Heart left ventricle (tissue), 16 donors: ENCODE measurements at regions not wholly inside any gene's neighbourhood (a gene's known extent, or its start where the extent isn't known, plus 50 kb on each side); places are given as distances from the start of the nearest gene placed in this dataset.

Experiments
- ATAC-seq, 4 donors: fragments of 200-7000 bp; cut with Tn5 transposase; one replicate each; pipeline ENCODE4 v1.9.1; 2020 to 2022; ENCODE audit warnings: moderate library complexity in 4 of 4, mild to moderate bottlenecking in 3 of 4, moderate number of reproducible peaks in 1 of 4
- DNase-seq, 5 donors: peaks; one replicate each; pipeline ENCODE4 v3.0.0-alpha.2; 2020
- H3K27ac ChIP-seq, 12 donors: fragments of 200-600 bp; sonication (generic) in 4 of 12; one replicate each; pipeline versions ENCODE4 v1.5.0 to v1.8.0; 2016 to 2022; ENCODE audit warnings: mild to moderate bottlenecking in 2 of 12
- H3K27me3 ChIP-seq, 9 donors: fragments of 200-600 bp; sonication (generic) in 2 of 9; one replicate each; pipeline versions ENCODE4 v1.5.1 to v1.8.0; 2016 to 2022; ENCODE audit warnings: mild to moderate bottlenecking in 3 of 9
- H3K36me3 ChIP-seq, 9 donors: fragments of 200-600 bp; sonication (generic) in 2 of 9; one replicate each; pipeline versions ENCODE4 v1.5.0 to v1.8.0; 2018 to 2022; ENCODE audit warnings: mild to moderate bottlenecking in 2 of 9
- H3K4me1 ChIP-seq, 12 donors: fragments of 200-600 bp; sonication (generic) in 4 of 12; one replicate each; pipeline versions ENCODE4 v1.5.0 to v1.8.0; 2016 to 2022; ENCODE audit warnings: mild to moderate bottlenecking in 3 of 12
- H3K4me3 ChIP-seq, 12 donors: fragments of 200-600 bp; sonication (generic) in 4 of 12; one replicate each; pipeline versions ENCODE4 v1.5.0 to v1.8.0; 2017 to 2022; ENCODE audit warnings: mild to moderate bottlenecking in 9 of 12, moderate library complexity in 4 of 12
- H3K9me3 ChIP-seq, 12 donors: fragments of 200-600 bp; sonication (generic) in 4 of 12; one replicate each; pipeline versions ENCODE4 v1.5.0 to v1.8.0; 2016 to 2022; ENCODE audit warnings: mild to moderate bottlenecking in 1 of 12
- POLR2A ChIP-seq, 2 donors: fragments of 450-650 bp; IDR thresholded peaks; one replicate each; pipeline ENCODE4 v1.6.1; 2017; ENCODE audit warnings: antibody characterized with exemption in 2 of 2, mild to moderate bottlenecking in 2 of 2, moderate library complexity in 2 of 2
- WGBS, 4 donors: extraction: QIAGEN DNeasy Blood & Tissue Kit in 2 of 4; methylation state at CpG; one replicate each; pipeline versions ENCODE4 v1.1.5 to v1.1.7; 2013 to 2018; 5-methylcytosine and 5-hydroxymethylcytosine counted together
- intact Hi-C, 10 donors: fragments of 100-400 bp; cut with DNase I; formaldehyde crosslinking; loops; one replicate each; pipeline versions ENCODE4 v1.11.1 to v1.14.2; 2022
- TF ChIP-seq, protein P1 (sequence below), 12 donors: fragments of 200-600 bp; sonication (generic) in 4 of 12; IDR thresholded peaks; one replicate each; pipeline versions ENCODE4 v1.5.0 to v1.8.0; 2018 to 2022; ENCODE audit warnings: antibody characterized with exemption in 12 of 12, mild to moderate bottlenecking in 5 of 12
- donor health status: ischemic (EF 13 %, LVEDD 7.1; RV severe dilation, severe dysfunction).
- donor health status: healthy with polysubstance abuse.
- donor health status: DM: no; HTN: yes; CAD: no.
- donor health status: DM: no; HTN: no; CAD: no.
- donor health status: ischemic (EF 25% LVEDD 6.9; RV normal size, moderate dysfunction).
- donor health status: ischemic (EF 25% LVEDD 5.7; RV mildly dilated, moderate dysfunction).
- donor health status: healthy.
- donor health status: DM: yes; HTN: yes; CAD: no.
- donor health status: ischemic (EF 35%, LVEDD 5.7; RV mildly dilated, moderate dysfunction).
- donor health status: nonischemic (EF 11% LVEDD 7.7; RV severe dilation, severe dysfunction).
- donor health status: DM: yes; HTN: yes; CAD: no.
- donor health status: PGD.
- donor health status: ischemic (EF 29% LVEDD 5.4; RV normal size, mild dysfunction).
- donor health status: nonischemic (EF 23%, LVEDD 6.1; RV moderate dilation, normal function).

GRCh38 chr3:161879470-161879869, 382.9 kb downstream of the OTOL1 start:
- DNase-seq = no peak
- Histone ChIP-seq H3K9me3 (peaks cover 0 to 18% (median 0%) of the 10 kb centered on the region in 12 donors), H3K4me1 (no peaks in the 10 kb centered on the region), H3K27me3 (no peaks in the 10 kb centered on the region), H3K27ac (no peak overlapping the region), H3K36me3 (no peaks in the 10 kb centered on the region), H3K4me3 (no peak overlapping the region)
- WGBS, 4 donors = 0 to 41% (median 39%) methylated on average over 1 of the region's 1 CpG
- ATAC-seq = no peak
- intact Hi-C loops = no loop called here
- TF ChIP-seq POLR2A (IDR thresholded peaks at IDR 0.05) = no peak
- TF ChIP-seq, protein P1, sequence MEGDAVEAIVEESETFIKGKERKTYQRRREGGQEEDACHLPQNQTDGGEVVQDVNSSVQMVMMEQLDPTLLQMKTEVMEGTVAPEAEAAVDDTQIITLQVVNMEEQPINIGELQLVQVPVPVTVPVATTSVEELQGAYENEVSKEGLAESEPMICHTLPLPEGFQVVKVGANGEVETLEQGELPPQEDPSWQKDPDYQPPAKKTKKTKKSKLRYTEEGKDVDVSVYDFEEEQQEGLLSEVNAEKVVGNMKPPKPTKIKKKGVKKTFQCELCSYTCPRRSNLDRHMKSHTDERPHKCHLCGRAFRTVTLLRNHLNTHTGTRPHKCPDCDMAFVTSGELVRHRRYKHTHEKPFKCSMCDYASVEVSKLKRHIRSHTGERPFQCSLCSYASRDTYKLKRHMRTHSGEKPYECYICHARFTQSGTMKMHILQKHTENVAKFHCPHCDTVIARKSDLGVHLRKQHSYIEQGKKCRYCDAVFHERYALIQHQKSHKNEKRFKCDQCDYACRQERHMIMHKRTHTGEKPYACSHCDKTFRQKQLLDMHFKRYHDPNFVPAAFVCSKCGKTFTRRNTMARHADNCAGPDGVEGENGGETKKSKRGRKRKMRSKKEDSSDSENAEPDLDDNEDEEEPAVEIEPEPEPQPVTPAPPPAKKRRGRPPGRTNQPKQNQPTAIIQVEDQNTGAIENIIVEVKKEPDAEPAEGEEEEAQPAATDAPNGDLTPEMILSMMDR (IDR thresholded peaks at IDR 0.05) = no peak

DNA sequence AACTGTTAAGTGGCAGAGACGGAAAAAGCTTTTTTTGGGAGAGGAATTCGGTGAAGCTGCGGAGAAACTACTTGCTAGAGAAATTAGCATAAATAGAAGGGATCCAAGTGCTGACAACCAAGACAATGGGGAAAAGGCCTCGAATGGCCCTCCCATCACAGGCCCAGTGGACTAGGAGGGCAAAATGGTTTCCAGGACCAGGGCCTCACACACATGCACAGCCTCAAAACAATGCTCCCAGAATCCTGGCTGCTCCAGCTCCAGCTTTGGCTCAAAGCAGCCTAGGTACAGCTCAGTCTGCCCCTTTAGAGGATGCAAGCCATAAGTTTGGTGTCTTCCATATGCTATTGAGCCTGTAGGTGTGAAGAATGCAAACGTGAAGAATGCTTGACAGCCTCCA, 388.2 kb downstream of the OTOL1 start:
- Histone ChIP-seq H3K27me3 (no peaks in the 10 kb centered on the region), H3K27ac (no peak overlapping the region), H3K36me3 (no peaks in the 10 kb centered on the region), H3K4me3 (no peak overlapping the region), H3K4me1 (no peaks in the 10 kb centered on the region), H3K9me3 (peaks cover 0 to 14% (median 0%) of the 10 kb centered on the region in 12 donors)
- ATAC-seq (no peak), DNase-seq (no peak)
- TF ChIP-seq, protein P1 (IDR thresholded peaks at IDR 0.05) = no peak
- no peak for TF ChIP-seq POLR2A (IDR thresholded peaks at IDR 0.05)
- intact Hi-C loops = no loop called here
- 66 to 81% (median 72%) methylated on average over 5 of the region's 5 CpGs for WGBS, 4 donors

DNA sequence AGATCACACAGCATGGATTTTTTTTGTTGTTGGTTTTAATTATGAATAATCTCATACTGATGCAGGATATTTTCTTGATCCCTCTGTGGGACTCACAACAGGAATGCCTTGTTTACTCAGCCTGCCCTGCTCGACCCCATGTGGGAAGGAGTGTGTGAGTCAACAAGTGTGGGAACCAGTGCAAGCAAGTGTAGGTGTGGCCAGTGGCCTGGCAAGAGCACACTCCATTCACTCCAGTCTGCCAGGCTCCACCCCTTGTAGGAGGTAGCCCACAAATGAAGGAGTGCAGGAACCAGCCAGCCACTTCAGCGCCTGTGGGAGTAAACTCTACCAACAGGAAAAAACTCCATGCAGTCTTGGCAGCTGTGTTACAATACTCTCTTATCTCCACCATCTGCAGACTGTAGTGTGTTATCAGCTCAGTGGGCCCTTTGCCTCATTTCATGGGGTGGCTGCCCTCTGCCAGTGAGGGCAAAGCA, 393.6 kb downstream of the OTOL1 start:
- intact Hi-C loops = no loop called here
- Histone ChIP-seq H3K36me3 (no peaks in the 10 kb centered on the region), H3K9me3 (peaks cover 0 to 17% (median 0%) of the 10 kb centered on the region in 12 donors), H3K4me1 (no peaks in the 10 kb centered on the region), H3K4me3 (no peak overlapping the region), H3K27ac (no peak overlapping the region), H3K27me3 (no peaks in the 10 kb centered on the region)
- DNase-seq (peak in 3 of 5 donors; percentile 17 to 42 (median 37)), ATAC-seq (peak in 1 of 4 donors; percentile 56)
- WGBS, 4 donors = 72 to 79% (median 76%) methylated on average over 2 of the region's 2 CpGs
- no peak for TF ChIP-seq POLR2A (IDR thresholded peaks at IDR 0.05)

DNA sequence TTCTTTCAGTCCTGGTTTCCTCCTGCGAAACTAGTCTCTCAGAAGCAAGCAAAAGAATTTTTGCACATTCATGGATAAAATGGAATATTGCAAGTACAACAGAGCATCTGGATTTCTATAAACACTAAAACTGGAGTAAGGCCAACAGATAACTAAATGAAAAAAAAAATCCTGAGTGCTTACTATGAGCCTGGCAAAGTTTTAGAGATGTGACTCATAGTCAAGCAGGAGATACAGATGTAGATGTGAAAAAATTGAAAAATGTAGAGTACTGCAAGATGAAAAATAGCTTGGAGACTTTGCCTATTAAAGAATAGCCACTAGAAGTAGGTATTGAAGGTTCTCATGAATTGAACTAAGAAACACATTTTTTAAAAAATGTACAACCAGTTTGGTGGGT, 397.4 kb downstream of the OTOL1 start:
- H3K27me3 ChIP-seq = no peaks in the 10 kb centered on the region
- TF ChIP-seq, protein P1 (IDR thresholded peaks at IDR 0.05) = no peak
- no peak for TF ChIP-seq POLR2A (IDR thresholded peaks at IDR 0.05)
- 52 to 75% (median 62%) methylated on average over 1 of the region's 1 CpG for WGBS, 4 donors
- ATAC-seq (no peak), DNase-seq (no peak)
- H3K36me3 ChIP-seq = no peaks in the 10 kb centered on the region
- intact Hi-C loops = no loop called here
- no peak overlapping the region for H3K27ac ChIP-seq
- no peaks in the 10 kb centered on the region for H3K4me1 ChIP-seq
- peaks cover 0 to 15% (median 0%) of the 10 kb centered on the region in 12 donors for H3K9me3 ChIP-seq
- H3K4me3 ChIP-seq = no peak overlapping the region

DNA sequence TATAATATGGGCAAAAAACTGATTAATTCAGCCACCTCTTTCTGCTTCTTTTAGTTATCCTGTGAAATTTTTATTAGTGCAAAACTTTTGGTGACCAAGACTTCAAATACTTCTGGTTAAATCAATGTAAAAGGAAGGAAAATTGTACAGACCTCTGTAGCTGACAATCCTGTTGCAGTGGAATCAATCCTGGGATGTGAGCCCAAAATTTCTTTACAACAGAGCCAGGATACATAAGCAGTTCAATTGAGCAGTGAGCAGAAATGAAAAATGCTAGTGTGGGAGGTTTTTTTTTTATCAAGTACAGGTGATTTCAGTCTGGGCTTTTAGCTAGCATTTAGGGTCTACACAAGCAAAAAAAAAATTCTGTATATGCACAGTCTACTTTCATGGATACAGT, 398.0 kb downstream of the OTOL1 start:
- Histone ChIP-seq H3K27ac (no peak overlapping the region), H3K9me3 (peaks cover 0 to 15% (median 0%) of the 10 kb centered on the region in 12 donors), H3K4me3 (no peak overlapping the region), H3K36me3 (no peaks in the 10 kb centered on the region), H3K4me1 (no peaks in the 10 kb centered on the region), H3K27me3 (no peaks in the 10 kb centered on the region)
- intact Hi-C loops = no loop called here
- DNase-seq (no peak), ATAC-seq (no peak)
- TF ChIP-seq POLR2A (IDR thresholded peaks at IDR 0.05) = no peak
- TF ChIP-seq, protein P1 (IDR thresholded peaks at IDR 0.05) = no peak
